Lung (tissue), 11 donors: ENCODE measurements at regions not wholly inside any gene's neighbourhood (a gene's known extent, or its start where the extent isn't known, plus 50 kb on each side); places are given as distances from the start of the nearest gene placed in this dataset.

Experiments
- ATAC-seq: fragments of 200-7000 bp; cut with Tn5 transposase; one replicate; pipeline ENCODE4 v1.9.1; 2020; ENCODE audit warnings: moderate number of reproducible peaks; ENCODE audit not compliant: insufficient read depth, low FRiP score
- DNase-seq, 3 donors: peaks; one replicate each; pipeline ENCODE4 v3.0.0-alpha.2; 2013 to 2017
- H3K27ac ChIP-seq, 2 donors: one replicate each; pipeline ENCODE4 v1.5.1; 2013; ENCODE audit warnings: mild to moderate bottlenecking in 2 of 2, moderate library complexity in 2 of 2, control low read depth in 1 of 2, inconsistent platforms in 1 of 2, low read depth in 1 of 2, low read length in 1 of 2
- H3K27me3 ChIP-seq, 3 donors: one replicate each; pipeline ENCODE4 v1.5.1; 2013; ENCODE audit warnings: low read length in 2 of 3; ENCODE audit not compliant: control insufficient read depth in 3 of 3, insufficient read depth in 3 of 3
- H3K36me3 ChIP-seq, 4 donors: one replicate each; pipeline ENCODE4 v1.5.1; 2013; ENCODE audit warnings: low read length in 4 of 4, mild to moderate bottlenecking in 1 of 4, moderate library complexity in 1 of 4; ENCODE audit not compliant: control insufficient read depth in 4 of 4, insufficient read depth in 4 of 4
- H3K4me1 ChIP-seq, 5 donors: one replicate each; pipeline ENCODE4 v1.5.1; 2013; ENCODE audit warnings: low read length in 5 of 5, mild to moderate bottlenecking in 2 of 5, moderate library complexity in 1 of 5; ENCODE audit not compliant: control insufficient read depth in 5 of 5, insufficient read depth in 5 of 5
- H3K4me3 ChIP-seq: one replicate; pipeline ENCODE4 v1.5.1; 2013; ENCODE audit warnings: mild to moderate bottlenecking, control low read depth, moderate library complexity
- H3K9ac ChIP-seq, 2 donors: one replicate each; pipeline ENCODE4 v1.5.1; 2013; ENCODE audit warnings: low read length in 2 of 2, control low read depth in 1 of 2; ENCODE audit not compliant: insufficient read depth in 1 of 2
- H3K9me3 ChIP-seq, 4 donors: one replicate each; pipeline ENCODE4 v1.5.1; 2013; ENCODE audit warnings: low read length in 3 of 4, mild to moderate bottlenecking in 1 of 4, moderate library complexity in 1 of 4; ENCODE audit not compliant: control insufficient read depth in 4 of 4, insufficient read depth in 3 of 4
- CTCF ChIP-seq: IDR thresholded peaks from 2 replicates; pipeline ENCODE4 v1.5.1; 2012; ENCODE audit warnings: mild to moderate bottlenecking; ENCODE audit errors: control extremely low read depth, extremely low read depth
- WGBS, 2 donors: extraction: QIAGEN DNeasy Blood & Tissue Kit; methylation state at CpG; one replicate each; pipeline ENCODE4 v1.1.7; 2013; 5-methylcytosine and 5-hydroxymethylcytosine counted together
- donor health status: control.
- donor health status: control.
- donor health status: Bipolar disorder and iron deficiency.
- donor health status: healthy.
- donor health status: DM: yes; HTN: yes; CAD: no.

DNA sequence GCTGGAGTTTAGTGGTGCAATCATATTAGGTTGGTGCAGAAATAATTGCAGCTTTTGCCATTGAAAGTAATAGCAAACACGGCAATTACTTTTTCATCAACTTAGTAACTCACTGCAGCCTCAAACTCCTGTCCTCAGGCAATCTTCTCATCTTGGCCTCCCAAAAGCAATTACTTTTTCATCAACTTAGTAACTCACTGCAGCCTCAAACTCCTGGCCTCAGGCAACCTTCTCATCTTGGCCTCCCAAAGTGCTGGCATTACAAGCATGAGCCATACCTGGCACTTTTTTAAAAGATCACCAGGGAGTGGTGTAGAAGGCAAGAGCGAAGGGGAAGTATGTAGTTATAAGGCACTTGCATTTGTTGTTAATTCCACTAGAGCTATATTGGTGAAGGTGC lies 491.1 kb upstream of the ADGRL3 start:
- DNase-seq, result no peak
- 89 to 90% methylated on average over 2 of the region's 2 CpGs for WGBS, 2 donors
- no peaks in the 10 kb centered on the region for H3K9me3 ChIP-seq
- H3K9ac ChIP-seq, result no peak overlapping the region
- H3K27ac ChIP-seq, result no peak overlapping the region
- H3K4me3 ChIP-seq, result no peak overlapping the region
- no peaks in the 10 kb centered on the region for H3K36me3 ChIP-seq
- ATAC-seq, result no peak
- H3K27me3 ChIP-seq, result no peaks in the 10 kb centered on the region
- H3K4me1 ChIP-seq, result no peaks in the 10 kb centered on the region
- TF ChIP-seq CTCF, result no peak

DNA sequence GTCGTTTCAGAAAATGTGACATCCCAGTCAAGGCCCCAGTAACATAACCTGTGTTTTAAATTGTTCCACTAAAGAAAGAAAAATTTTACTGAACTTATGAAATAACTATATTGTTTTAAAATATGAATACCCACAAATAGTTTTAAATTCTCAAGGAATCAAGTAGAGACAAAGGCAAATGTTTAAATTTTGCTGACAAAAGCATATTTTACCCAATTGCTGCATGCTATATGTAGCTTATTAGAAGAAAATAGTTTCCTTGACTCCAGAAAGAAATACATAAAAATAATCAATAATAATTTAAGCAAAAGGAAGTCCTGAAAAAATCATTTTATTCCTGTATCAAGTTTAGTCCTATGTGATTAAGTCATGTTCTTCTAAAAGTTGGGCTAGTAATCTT lies 481.3 kb upstream of the ADGRL3 start:
- no peak for TF ChIP-seq CTCF
- WGBS, 2 donors, result 72 to 75% methylated on average over 1 of the region's 1 CpG
- Histone ChIP-seq H3K4me3 (no peak overlapping the region), H3K9me3 (no peaks in the 10 kb centered on the region), H3K36me3 (no peaks in the 10 kb centered on the region), H3K27ac (no peak overlapping the region), H3K9ac (no peak overlapping the region), H3K4me1 (no peaks in the 10 kb centered on the region), H3K27me3 (no peaks in the 10 kb centered on the region)
- DNase-seq (no peak), ATAC-seq (no peak)

GRCh38 chr4:60721685-60722084 lies 478.4 kb upstream of the ADGRL3 start:
- no peaks in the 10 kb centered on the region for H3K36me3 ChIP-seq
- TF ChIP-seq CTCF, result no peak
- no peak overlapping the region for H3K27ac ChIP-seq
- no peaks in the 10 kb centered on the region for H3K27me3 ChIP-seq
- 26 to 53% methylated on average over 1 of the region's 1 CpG for WGBS, 2 donors
- H3K4me1 ChIP-seq, result peaks cover 0 to 3% (median 0%) of the 10 kb centered on the region in 5 donors
- H3K9ac ChIP-seq, result no peak overlapping the region
- no peak overlapping the region for H3K4me3 ChIP-seq
- DNase-seq (no peak), ATAC-seq (no peak)
- H3K9me3 ChIP-seq, result no peaks in the 10 kb centered on the region

DNA sequence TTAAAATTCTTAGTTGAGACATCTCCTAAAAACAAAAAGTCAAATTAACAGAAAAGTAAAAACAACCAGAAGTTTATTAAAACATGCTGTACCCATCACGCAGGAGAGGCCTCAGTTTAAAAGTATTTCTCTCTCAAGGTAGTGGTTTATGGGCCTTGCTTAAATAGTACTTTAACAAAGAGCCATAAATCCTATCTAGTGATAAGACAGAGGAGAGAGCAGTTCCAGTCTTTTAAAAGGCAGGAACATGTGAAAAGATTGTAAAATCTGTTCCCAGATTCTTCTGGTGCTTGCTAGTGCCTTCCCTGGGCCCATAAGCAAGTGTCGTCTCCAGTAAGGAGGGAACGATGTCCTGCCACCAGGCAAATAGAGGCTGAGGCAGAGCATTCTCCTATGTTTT lies 476.3 kb upstream of the ADGRL3 start:
- TF ChIP-seq CTCF, result no peak
- Histone ChIP-seq H3K4me1 (peaks cover 0 to 3% (median 0%) of the 10 kb centered on the region in 5 donors), H3K9ac (no peak overlapping the region), H3K27me3 (no peaks in the 10 kb centered on the region), H3K36me3 (no peaks in the 10 kb centered on the region), H3K4me3 (no peak overlapping the region), H3K9me3 (no peaks in the 10 kb centered on the region), H3K27ac (no peak overlapping the region)
- DNase-seq (no peak), ATAC-seq (no peak)
- WGBS, 2 donors, result 88 to 89% methylated on average over 3 of the region's 3 CpGs
